Stimulated activated CD4-positive, alpha-beta T cell treated with anti-CD3 and anti-CD28 coated beads, Interleukin-4, amount 100 ng/mL, for 48 hours (primary cell): ENCODE measurements at regions not wholly inside any gene's neighbourhood (a gene's known extent, or its start where the extent isn't known, plus 50 kb on each side); places are given as distances from the start of the nearest gene placed in this dataset.
"Not testable (repeated sequence)": the region's sequence is repeated elsewhere in the genome, so short reads cannot be mapped to it uniquely, and the experiment has no call there.

Experiments used
- DNase-seq, 2 donors: peaks; one replicate each; pipeline ENCODE4 v3.0.0-alpha.2; 2020; ENCODE audit warnings: low read depth in 2 of 2

GRCh38 chr6:121636217-121636616 is 200.8 kb downstream of the GJA1 start:
- DNase-seq = not testable (repeated sequence)

DNA sequence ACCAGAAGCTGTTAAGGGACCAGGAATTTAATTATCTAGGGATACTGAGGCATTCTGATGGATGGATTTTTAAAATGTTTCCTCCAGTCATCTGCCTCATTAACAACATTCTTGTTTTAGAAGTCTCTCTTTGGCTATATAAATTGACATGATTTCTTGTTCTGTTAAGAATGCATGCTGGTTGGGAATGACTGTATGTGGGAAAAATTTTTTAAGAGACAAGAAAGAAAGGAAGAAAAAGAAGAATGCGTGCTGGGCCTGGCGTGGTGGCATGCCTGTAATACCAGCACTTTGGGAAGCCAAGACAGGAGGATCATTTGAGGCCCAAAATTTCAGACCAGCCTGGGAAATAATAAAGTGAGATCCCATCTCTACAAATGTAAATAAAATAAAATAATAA is 203.6 kb downstream of the GJA1 start:
- DNase-seq = no peak

GRCh38 chr6:121641158-121641557 is 205.7 kb downstream of the GJA1 start:
- DNase-seq = no peak

DNA sequence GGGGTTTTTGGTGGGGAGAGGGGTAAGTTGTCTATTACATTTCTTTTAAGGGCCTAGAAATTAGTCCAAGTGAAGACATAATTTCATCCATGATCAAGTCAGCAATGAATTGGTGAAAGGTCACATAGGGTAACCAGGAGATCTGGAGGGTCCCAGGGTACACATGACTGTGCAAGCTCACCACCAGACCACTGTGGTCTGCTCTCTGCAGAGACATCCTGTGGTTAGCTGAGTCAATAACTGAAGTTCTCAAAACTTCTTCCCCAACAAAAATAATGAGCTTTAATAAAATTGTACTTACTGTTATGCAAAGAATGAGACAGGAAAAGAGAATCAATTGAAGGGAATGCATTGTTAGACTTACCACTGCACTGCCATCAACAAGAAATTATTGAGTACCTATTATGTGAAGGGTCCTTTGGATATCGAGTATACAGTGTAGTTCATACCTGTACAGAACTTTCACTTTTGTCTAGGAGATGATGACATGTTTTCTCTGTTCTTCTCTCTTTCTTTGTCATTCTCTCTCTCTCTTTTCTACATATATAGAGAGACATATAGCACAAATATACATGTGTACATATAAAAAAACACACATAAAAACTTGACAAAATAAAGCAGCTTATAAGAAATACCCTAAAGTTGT is 209.8 kb downstream of the GJA1 start:
- no peak for DNase-seq

GRCh38 chr6:121647905-121648304 is 212.5 kb downstream of the GJA1 start:
- DNase-seq = no peak

GRCh38 chr6:121649951-121650350 is 214.5 kb downstream of the GJA1 start:
- no peak for DNase-seq

GRCh38 chr6:121651420-121651819 is 216.0 kb downstream of the GJA1 start:
- DNase-seq = no peak

GRCh38 chr6:121652223-121652622 is 216.8 kb downstream of the GJA1 start:
- DNase-seq = no peak

DNA sequence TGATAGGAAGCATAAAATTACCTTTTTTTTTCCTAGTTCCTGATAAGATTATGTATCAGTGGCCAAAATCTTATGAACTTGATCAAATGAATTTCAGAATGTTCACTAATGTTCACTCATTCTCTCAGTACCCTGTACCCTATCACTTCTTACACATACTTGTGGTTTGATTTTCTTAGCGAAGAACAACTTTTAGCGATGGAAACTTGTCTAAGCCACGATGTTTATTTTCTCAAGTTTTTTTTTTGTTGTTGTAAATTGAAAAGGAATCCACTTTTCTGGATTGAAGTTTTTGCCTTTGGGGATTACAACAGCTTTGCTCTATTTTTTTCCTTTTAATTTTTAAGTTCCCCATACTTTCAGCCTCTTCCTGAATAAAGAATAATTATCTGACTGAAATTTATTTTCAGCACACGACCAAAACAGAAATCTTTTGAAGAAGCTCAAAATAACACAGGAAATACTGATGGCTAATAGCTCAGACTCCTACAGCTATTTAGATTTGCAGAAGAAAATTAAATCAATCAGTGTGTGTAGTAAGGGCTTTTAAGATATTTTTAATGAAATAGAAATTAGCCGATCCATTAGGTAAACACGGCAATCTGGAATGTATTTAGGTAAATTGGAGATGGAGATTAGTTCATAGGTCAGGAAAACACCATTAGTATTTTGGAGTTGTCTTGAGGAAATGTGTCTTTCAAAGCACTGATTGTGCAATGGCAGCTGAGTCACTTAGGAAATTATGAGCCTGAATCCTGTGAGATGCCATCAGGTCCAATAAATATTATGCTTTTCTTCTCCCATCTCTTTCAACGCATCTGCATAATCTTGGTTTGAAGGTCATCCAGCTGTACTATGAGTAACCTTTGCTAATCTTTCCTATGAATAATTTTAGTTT is 217.5 kb downstream of the GJA1 start:
- no peak for DNase-seq

- no peak for DNase-seq
Observed at GRCh38 chr6:121653624-121654008, 218.2 kb downstream of the GJA1 start.

DNA sequence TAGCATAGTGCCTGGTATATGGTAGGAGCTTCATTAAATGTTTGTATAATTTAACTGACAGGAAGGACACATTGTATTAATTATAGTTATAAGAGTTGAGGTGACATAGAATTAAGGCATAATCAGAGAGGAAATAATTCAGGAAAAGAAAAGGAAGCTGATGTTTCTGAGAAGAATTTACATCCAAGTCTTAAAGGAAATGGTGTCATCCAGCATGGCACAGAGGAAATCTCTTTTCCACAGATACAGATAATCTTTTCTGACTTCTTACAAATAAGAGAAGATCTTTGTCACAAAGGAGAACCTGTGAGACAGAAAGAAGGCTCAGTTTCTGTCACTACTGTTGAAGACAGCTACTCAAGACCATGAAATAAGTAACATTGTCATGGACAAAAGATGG is 222.5 kb downstream of the GJA1 start:
- DNase-seq = no peak

- no peak for DNase-seq
Observed at GRCh38 chr6:121660277-121660676, 224.8 kb downstream of the GJA1 start.

DNA sequence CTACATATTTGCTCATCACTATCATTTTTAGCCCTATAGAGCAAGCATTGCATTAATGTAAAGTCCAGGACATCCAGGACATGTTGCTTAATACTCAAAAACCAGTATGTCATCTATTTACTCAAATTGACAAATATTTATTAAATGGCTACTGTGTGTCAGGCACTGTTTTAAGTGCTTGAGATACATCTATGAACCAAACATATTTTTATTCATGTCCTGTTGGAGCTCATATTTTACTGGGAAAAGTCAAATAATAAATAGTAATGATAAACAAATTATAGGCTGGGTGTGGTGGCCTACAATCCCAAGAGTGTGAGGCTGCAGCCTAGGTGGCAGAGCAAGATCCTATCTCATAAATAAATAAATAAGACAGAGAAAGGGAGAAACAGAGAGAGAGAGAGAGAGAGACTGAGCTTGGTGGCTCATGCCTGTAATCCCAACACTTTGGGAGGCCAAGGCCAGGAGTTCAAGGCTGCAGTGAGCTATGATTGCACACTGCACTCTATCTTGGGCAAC is 227.9 kb downstream of the GJA1 start:
- no peak for DNase-seq

DNA sequence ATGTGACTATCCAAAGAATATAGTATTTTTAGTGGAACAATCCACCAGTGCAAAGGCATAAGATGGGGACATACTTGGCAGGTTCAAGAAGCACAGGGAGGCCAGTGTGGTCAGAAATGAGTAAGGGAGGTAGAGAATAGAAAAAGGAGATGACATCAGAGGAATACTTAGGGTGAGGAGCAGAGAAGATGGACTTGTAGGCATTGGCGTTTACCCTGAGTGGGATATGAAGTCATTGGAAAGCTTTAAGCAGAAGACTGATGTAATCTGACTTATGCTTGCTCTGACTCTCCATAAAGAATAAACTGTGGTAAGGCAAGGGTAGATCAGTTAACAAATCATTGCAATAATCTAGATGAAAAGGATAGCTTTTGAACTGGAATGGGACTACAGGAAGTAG is 228.7 kb downstream of the GJA1 start:
- no peak for DNase-seq

DNA sequence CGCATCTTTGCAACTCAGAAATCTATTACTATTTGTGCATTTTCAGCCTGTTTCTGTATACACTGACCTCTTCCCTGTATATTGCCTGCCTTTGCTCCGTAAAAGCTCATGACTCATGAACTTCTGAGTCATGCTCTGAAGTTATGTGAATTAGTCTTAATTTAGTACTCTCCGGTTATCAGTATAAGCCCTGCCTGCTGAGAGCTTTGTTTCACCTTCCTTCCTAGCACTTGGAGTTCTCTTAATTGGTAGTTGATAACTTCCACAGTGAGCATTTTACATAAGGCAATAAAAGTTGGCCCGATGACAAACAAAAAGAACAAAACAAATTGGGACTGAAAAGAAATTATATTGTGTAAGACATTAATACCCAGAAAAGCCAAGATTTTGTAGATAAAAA is 231.4 kb downstream of the GJA1 start:
- DNase-seq = no peak

GRCh38 chr6:121668259-121668658 is 232.8 kb downstream of the GJA1 start:
- no peak for DNase-seq

DNA sequence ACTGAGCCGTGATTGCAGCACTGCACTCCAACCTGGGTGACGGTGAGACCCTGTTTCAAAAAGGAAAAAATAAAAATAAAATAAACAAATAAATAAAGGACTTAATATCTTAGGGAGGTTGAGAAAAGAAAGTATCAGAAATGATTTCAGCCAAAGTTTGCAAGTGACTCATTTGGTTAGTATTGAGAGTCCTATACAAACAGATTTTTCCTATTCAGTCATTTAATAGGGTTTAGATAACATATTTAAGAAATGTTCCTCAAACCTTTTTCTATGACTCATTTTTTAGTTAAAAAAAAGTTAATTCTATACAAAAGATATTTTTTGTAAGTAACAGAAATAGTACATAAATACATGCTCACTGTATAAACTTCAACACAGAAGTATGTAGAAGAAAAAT is 235.1 kb downstream of the GJA1 start:
- no peak for DNase-seq

DNA sequence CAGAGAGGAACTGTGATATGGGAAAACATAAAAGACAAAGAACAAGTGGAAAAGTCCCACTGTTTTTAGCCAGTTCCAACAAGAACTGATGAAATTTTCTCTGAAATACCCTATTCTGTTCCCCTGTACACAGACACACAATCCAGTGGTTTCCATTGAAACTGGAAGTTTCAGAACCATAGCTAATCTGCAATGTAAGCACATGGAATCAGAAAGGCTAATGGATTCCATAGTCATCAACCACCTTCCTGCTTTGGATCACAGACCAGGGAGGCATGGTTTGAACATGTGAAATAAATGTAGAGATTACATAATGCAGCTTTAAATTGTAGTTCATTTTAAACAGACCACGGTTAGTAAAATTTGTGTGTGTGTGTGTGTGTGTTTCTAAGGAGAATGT is 242.1 kb downstream of the GJA1 start:
- DNase-seq = no peak

DNA sequence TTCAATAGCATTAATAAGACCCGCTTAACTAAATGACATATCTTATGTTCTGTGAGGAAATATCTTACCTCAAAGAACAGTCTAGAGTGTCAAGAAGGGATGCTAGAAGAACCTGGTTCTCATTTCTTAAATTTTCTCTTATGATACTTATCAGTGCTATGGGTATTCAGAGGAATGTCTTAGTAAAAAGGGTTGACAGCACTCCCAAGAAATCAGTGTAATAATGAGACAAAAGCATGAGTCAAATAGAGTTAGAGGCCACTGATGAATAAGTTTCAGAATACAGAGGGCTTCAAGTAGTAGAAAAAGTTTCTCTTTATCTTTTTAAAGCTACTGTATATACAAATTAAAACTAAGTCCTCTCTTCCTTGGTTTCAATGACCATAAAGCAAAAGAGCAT is 242.8 kb downstream of the GJA1 start:
- no peak for DNase-seq

- no peak for DNase-seq
Observed at GRCh38 chr6:121680058-121680457, 244.6 kb downstream of the GJA1 start.

DNA sequence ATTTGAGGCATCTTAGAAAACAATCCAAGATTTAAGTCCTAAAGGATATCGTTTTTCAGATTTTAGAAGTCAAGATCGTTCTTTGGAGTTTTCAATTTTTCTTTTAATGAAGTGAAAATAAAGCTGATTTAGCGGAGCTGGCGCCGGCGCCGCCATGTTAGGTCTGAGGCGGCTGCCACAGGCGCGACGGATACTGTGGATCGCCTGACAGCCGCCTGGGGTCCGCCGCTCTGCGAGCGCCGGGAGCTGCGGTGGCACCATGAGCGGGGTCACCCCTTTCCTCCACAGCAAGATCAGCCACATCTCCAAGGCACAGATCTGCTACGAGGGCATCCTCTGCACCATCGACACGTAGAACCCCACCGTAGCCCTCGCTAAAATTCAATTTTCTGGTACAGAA is 247.2 kb downstream of the GJA1 start:
- no peak for DNase-seq

- DNase-seq = not testable (repeated sequence)
Observed at GRCh38 chr6:121685806-121686205, 250.4 kb downstream of the GJA1 start.

GRCh38 chr6:121686611-121687023 is 251.2 kb downstream of the GJA1 start:
- DNase-seq = no peak
